HG02588 (cell line): ENCODE measurements at regions not wholly inside any gene's neighbourhood (a gene's known extent, or its start where the extent isn't known, plus 50 kb on each side); places are given as distances from the start of the nearest gene placed in this dataset.

ENCODE experiments used
- ATAC-seq: cut with Tn5 transposase; IDR thresholded peaks from one replicate; pipeline ENCODE4 v1.9.1; 2021; ENCODE audit warnings: mild to moderate bottlenecking, moderate library complexity; ENCODE audit not compliant: unreplicated experiment

- no peak for ATAC-seq
Measured at GRCh38 chr2:43171789-43172188, 54.6 kb downstream of the ZFP36L2 start.

- no peak for ATAC-seq
Measured at GRCh38 chr2:43170405-43171105, 55.9 kb downstream of the ZFP36L2 start.

GRCh38 chr2:43169987-43170386, 56.4 kb downstream of the ZFP36L2 start:
- no peak for ATAC-seq

DNA sequence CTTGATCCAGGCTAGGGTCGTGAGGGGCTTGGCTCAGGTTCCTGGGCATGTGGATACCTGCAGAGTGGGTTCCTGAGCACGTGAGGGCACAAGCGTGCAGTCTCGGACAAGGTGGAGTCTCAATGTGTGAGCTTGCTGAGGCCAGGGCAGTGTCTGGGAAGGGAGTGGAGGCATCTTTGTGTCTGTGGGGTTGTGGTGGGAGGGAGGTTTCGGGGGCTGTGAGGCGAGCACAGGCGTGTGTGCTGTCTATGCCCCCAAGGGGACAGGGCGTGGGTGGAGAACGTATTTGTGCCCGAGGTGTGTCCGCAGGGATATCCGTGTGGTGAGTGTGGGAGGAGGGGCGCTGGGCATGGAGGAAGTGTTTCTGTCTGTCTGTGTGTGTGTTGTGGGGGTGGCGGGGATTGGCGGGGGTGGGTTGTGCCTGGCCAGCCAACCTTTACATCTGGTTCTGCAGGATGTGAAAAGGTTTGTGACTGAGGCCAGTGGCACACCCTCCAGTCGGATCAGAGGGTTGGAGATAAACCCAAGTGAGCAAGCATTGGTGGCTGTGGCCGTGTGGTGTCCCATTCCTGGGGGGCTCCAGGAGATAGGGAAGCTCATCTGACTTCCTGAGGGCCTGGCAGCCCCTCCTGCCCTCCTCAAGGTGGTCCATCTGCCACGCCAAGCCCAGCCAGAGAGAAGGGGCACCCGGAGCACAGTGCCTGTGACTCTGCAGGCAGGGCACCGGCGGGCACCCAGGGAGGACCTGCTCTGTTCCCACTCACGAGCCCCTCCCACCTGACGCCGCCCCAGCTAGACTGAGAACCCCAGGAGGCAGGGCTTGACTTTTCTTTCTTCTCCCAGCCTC, 57.1 kb downstream of the ZFP36L2 start:
- peak; percentile 42 for ATAC-seq

- no peak for ATAC-seq
Measured at GRCh38 chr2:43168016-43168369, 58.4 kb downstream of the ZFP36L2 start.

- no peak for ATAC-seq
Measured at GRCh38 chr2:43165378-43166069, 60.9 kb downstream of the ZFP36L2 start.

- ATAC-seq: no peak
Measured at GRCh38 chr2:43164686-43165085, 61.7 kb downstream of the ZFP36L2 start.

- ATAC-seq: no peak
Measured at GRCh38 chr2:43163584-43164270, 62.7 kb downstream of the ZFP36L2 start.

DNA sequence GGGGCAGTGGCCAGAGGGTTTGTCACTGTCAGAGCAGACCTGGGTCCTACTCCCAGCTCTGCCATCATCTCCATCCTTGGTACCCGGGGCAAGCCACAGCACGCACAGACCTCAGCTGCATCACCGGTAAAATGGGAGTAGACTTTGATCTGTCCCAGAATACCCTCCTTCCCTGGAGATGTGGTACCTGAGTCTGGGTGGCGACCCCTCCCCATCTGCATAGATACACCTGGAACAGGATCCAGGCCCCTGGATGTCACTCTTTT, 64.0 kb downstream of the ZFP36L2 start:
- ATAC-seq: no peak

GRCh38 chr2:43161650-43162510, 64.5 kb downstream of the ZFP36L2 start:
- ATAC-seq: no peak

GRCh38 chr2:43160778-43161177, 65.6 kb downstream of the ZFP36L2 start:
- ATAC-seq: no peak

DNA sequence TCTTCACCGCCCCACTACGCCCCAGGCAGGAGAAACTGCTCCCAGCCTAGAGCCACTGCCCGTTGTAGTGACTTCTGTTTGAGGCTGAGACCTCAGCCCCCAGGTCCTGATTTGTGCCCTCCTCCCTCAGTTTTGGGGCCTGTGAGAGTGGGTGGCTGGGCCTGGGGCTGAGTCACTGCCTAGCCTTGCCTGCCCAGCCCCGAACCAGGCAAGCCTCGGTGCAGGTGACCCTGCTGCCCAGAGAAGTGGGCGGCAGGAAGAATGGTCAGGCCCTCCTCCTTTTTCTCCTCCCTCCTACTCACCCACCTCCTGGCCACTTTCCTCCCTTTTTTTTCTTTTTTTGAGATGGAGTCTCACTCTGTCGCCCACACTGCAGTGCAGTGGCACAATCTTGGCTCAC, 66.6 kb downstream of the ZFP36L2 start:
- ATAC-seq: no peak

- no peak for ATAC-seq
Measured at GRCh38 chr2:43158259-43158880, 68.0 kb downstream of the ZFP36L2 start.

GRCh38 chr2:43157506-43158246, 68.7 kb downstream of the ZFP36L2 start:
- ATAC-seq: no peak

DNA sequence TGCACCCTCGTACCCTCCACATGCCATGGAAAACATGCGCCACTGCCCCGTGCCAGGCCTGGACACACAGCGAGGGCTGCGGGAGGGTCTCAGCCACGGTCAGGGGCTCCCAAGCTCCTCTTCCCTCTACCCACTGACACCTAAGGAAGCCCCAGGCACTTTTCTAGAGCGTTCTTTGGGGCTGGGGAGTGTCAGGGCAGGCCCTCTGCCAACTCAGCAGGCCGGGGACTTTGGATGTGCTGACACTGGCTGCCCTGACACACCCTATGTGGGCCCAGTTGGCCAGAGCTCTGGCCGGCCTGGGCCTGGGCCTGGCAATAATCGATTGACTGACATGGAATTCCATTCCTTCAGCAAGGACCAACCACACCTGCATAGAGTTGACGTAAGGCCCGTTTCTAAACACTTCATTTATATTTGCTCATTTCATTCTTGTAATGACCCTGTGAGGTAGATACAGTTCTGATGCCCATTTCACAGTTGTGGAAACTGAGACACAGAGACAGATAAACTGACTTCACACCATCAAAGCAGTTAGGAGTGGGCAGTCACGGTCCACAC, 70.5 kb downstream of the ZFP36L2 start:
- ATAC-seq: no peak

- ATAC-seq: no peak
Measured at GRCh38 chr2:43154685-43155084, 71.7 kb downstream of the ZFP36L2 start.

DNA sequence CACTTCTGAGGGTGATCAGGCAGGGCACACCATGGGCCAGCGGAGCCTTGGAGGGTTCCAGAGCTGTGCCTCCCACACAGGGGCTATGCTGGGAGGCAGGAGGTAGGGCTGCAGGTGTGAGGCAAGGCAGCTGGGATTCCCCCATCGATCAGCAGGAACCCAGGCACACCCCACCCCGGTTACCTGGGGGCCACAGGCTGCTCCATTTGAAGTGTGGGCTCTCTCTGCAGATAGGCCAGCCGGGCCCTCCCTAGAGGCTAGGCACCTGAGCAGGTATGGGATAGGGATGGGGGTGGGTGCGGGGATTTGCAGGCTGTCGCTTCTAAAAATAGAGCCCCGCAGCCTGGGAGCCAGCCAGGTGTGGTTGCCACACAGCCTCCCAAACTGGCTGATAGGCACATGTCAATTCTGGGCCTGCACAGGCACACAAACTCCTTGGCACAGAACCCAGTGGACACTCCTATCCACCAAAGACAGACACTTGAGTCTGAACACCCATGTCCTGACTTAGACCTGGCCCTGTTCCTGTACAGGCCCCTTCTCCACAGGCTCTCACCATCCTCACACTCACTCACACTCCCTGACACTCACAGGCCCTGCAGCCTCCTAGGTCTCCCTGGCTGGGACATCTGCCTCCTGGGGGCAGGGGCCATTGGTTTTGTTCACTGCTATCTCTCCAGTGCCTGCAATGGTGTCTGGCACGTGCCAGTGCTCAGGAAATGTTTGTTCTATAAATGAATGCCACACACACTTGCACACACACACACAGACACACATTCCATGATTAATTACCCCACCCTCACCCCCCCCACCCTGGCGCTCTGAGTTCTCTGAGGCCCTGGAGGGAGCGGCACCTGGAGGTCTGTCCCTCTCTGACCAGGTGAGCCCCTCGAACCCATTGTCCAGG, 73.4 kb downstream of the ZFP36L2 start:
- ATAC-seq: no peak

DNA sequence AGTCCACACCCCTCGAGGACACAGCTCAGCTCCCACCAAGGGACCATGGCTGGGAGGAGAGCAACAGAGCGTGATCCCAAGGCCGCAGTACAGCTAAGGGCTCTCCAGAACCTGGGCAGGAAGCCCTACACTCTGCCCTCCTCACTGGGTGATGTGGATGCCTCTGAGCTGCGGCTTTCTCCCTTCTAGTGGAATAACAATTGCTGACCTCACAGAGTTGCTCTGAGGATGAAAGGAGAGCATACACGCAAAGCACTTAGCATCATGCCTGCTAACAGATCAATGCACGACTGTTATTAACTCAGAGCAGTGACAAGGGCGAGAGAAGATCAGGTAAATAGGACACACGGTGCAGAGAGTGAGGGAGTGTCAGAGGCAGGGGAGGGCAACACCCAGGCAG, 74.2 kb downstream of the ZFP36L2 start:
- ATAC-seq: no peak
